Mesodermal cell (in vitro differentiated cells): ENCODE measurements at regions not wholly inside any gene's neighbourhood (a gene's known extent, or its start where the extent isn't known, plus 50 kb on each side); places are given as distances from the start of the nearest gene placed in this dataset.

Source experiments
- H3K27ac ChIP-seq: 2 replicates; pipeline ENCODE4 v1.7.0; 2013; ENCODE audit warnings: mild to moderate bottlenecking, low read depth, low read length, moderate library complexity; ENCODE audit not compliant: severe bottlenecking
- H3K36me3 ChIP-seq: 2 replicates; pipeline ENCODE4 v1.7.1; 2013; ENCODE audit warnings: mild to moderate bottlenecking, low read length, moderate library complexity; ENCODE audit not compliant: control insufficient read depth, insufficient read depth
- H3K4me1 ChIP-seq: one replicate; pipeline ENCODE4 v1.7.1; 2013; ENCODE audit warnings: mild to moderate bottlenecking, low read length; ENCODE audit not compliant: insufficient read depth, control insufficient read depth, poor library complexity, severe bottlenecking
- H3K4me3 ChIP-seq: 2 replicates; pipeline ENCODE4 v1.7.0; 2013; ENCODE audit warnings: low read length, control low read depth, mild to moderate bottlenecking; ENCODE audit not compliant: insufficient read depth, poor library complexity, severe bottlenecking; ENCODE audit errors: extremely low read depth
- H3K9me3 ChIP-seq: 2 replicates; pipeline ENCODE4 v1.7.1; 2013; ENCODE audit warnings: mild to moderate bottlenecking, low read length, moderate library complexity; ENCODE audit not compliant: control insufficient read depth
- WGBS, 2 experiments: methylation state at CpG; one replicate each; pipeline ENCODE4 v1.1.5; 2013; ENCODE audit warnings: missing lambda C conversion rate in 2 of 2; ENCODE audit not compliant: insufficient coverage in 2 of 2; 5-methylcytosine and 5-hydroxymethylcytosine counted together

- WGBS, 2 experiments = 76% methylated on average over 3 of the region's 3 CpGs; no CpG with 5 or more reads in 1 of the 2 experiments
- Histone ChIP-seq H3K36me3 (no peaks in the 10 kb centered on the region), H3K9me3 (peaks cover 4% of the 10 kb centered on the region), H3K27ac (no peak overlapping the region), H3K4me1 (no peaks in the 10 kb centered on the region), H3K4me3 (no peak overlapping the region)
Observed at GRCh38 chr3:19725000-19725399, 209.0 kb downstream of the EFHB start.

- Histone ChIP-seq H3K27ac (no peak overlapping the region), H3K4me3 (no peak overlapping the region), H3K4me1 (no peaks in the 10 kb centered on the region), H3K9me3 (no peaks in the 10 kb centered on the region), H3K36me3 (no peaks in the 10 kb centered on the region)
Observed at GRCh38 chr3:19717736-19718135, 216.3 kb downstream of the EFHB start.

GRCh38 chr3:19711160-19711782 is 222.7 kb downstream of the EFHB start:
- no peak overlapping the region for H3K4me3 ChIP-seq
- H3K27ac ChIP-seq = no peak overlapping the region
- no peaks in the 10 kb centered on the region for H3K36me3 ChIP-seq
- no peaks in the 10 kb centered on the region for H3K9me3 ChIP-seq
- H3K4me1 ChIP-seq = no peaks in the 10 kb centered on the region

GRCh38 chr3:19702416-19703078 is 231.5 kb downstream of the EFHB start:
- 72 to 73% methylated on average over 40 to 46 of the region's 60 CpGs for WGBS, 2 experiments
- Histone ChIP-seq H3K4me1 (no peaks in the 10 kb centered on the region), H3K27ac (no peak overlapping the region), H3K4me3 (peak overlapping the region; percentile 36), H3K36me3 (no peaks in the 10 kb centered on the region), H3K9me3 (no peaks in the 10 kb centered on the region)

GRCh38 chr3:19688767-19689166 is 245.2 kb downstream of the EFHB start:
- H3K27ac ChIP-seq = no peak overlapping the region
- H3K36me3 ChIP-seq = no peaks in the 10 kb centered on the region
- WGBS, 2 experiments = 91 to 100% methylated on average over 1 of the region's 2 CpGs
- no peak overlapping the region for H3K4me3 ChIP-seq
- no peaks in the 10 kb centered on the region for H3K4me1 ChIP-seq
- peaks cover 2% of the 10 kb centered on the region for H3K9me3 ChIP-seq

- Histone ChIP-seq H3K4me3 (no peak overlapping the region), H3K9me3 (no peaks in the 10 kb centered on the region), H3K36me3 (no peaks in the 10 kb centered on the region), H3K4me1 (no peaks in the 10 kb centered on the region), H3K27ac (no peak overlapping the region)
- WGBS, 2 experiments = 74 to 93% methylated on average over 1 to 2 of the region's 2 CpGs
Observed at GRCh38 chr3:19668163-19668562, 265.9 kb downstream of the EFHB start.

GRCh38 chr3:19662486-19662885 is 271.5 kb downstream of the EFHB start:
- Histone ChIP-seq H3K27ac (no peak overlapping the region), H3K36me3 (no peaks in the 10 kb centered on the region), H3K9me3 (no peaks in the 10 kb centered on the region), H3K4me3 (no peak overlapping the region), H3K4me1 (no peaks in the 10 kb centered on the region)
- WGBS, 2 experiments = 93 to 94% methylated on average over 6 of the region's 6 CpGs

- Histone ChIP-seq H3K9me3 (peaks cover 18% of the 10 kb centered on the region), H3K36me3 (no peaks in the 10 kb centered on the region), H3K4me3 (no peak overlapping the region), H3K27ac (peak overlapping the region; percentile 53), H3K4me1 (peaks cover 7% of the 10 kb centered on the region)
Observed at GRCh38 chr3:19652336-19652735, 281.7 kb downstream of the EFHB start.

GRCh38 chr3:19645093-19645492 is 288.9 kb downstream of the EFHB start:
- no peaks in the 10 kb centered on the region for H3K36me3 ChIP-seq
- no peaks in the 10 kb centered on the region for H3K9me3 ChIP-seq
- 80 to 100% methylated on average over 1 of the region's 2 CpGs for WGBS, 2 experiments
- no peak overlapping the region for H3K27ac ChIP-seq
- no peak overlapping the region for H3K4me3 ChIP-seq
- H3K4me1 ChIP-seq = no peaks in the 10 kb centered on the region

- Histone ChIP-seq H3K4me3 (no peak overlapping the region), H3K36me3 (no peaks in the 10 kb centered on the region), H3K27ac (no peak overlapping the region), H3K9me3 (no peaks in the 10 kb centered on the region), H3K4me1 (no peaks in the 10 kb centered on the region)
- no CpG with 5 or more reads among the region's 2 CpGs for WGBS, 2 experiments
Observed at GRCh38 chr3:19644405-19644804, 289.6 kb downstream of the EFHB start.

GRCh38 chr3:19641408-19641807 is 292.6 kb downstream of the EFHB start:
- 80% methylated on average over 1 of the region's 2 CpGs; no CpG with 5 or more reads in 1 of the 2 experiments for WGBS, 2 experiments
- Histone ChIP-seq H3K4me1 (no peaks in the 10 kb centered on the region), H3K36me3 (no peaks in the 10 kb centered on the region), H3K4me3 (no peak overlapping the region), H3K9me3 (no peaks in the 10 kb centered on the region), H3K27ac (no peak overlapping the region)
